ENCODE measurements at regions not wholly inside any gene's neighbourhood (a gene's known extent, or its start where the extent isn't known, plus 50 kb on each side); places are given as distances from the start of the nearest gene placed in this dataset.
"Not testable (repeated sequence)": the region's sequence is repeated elsewhere in the genome, so short reads cannot be mapped to it uniquely, and the experiment has no call there.

GRCh38 chr2:150207979-150208378 lies 279.5 kb downstream of the RND3 start:
- no peak for DNase-seq

- DNase-seq, result no peak
Measured at GRCh38 chr2:150204451-150204850, 283.0 kb downstream of the RND3 start.

GRCh38 chr2:150194816-150195215 lies 292.7 kb downstream of the RND3 start:
- DNase-seq, result not testable (repeated sequence)

- no peak for DNase-seq
Measured at GRCh38 chr2:150192701-150193100, 294.8 kb downstream of the RND3 start.

GRCh38 chr2:150191349-150191748 lies 296.1 kb downstream of the RND3 start:
- no peak for DNase-seq

- no peak for DNase-seq
Measured at GRCh38 chr2:150190546-150190945, 296.9 kb downstream of the RND3 start.

- DNase-seq, result no peak
Measured at GRCh38 chr2:150188800-150189199, 298.7 kb downstream of the RND3 start.

GRCh38 chr2:150188177-150188576 lies 299.3 kb downstream of the RND3 start:
- DNase-seq, result no peak

GRCh38 chr2:150182566-150183235 lies 304.8 kb downstream of the RND3 start:
- DNase-seq, result no peak

- no peak for DNase-seq
Measured at GRCh38 chr2:150178591-150178990, 308.9 kb downstream of the RND3 start.

GRCh38 chr2:150174971-150175421 lies 312.5 kb downstream of the RND3 start:
- DNase-seq, result no peak

- no peak for DNase-seq
Measured at GRCh38 chr2:150174056-150174805, 313.2 kb downstream of the RND3 start.

GRCh38 chr2:150171065-150171548 lies 316.4 kb downstream of the RND3 start:
- DNase-seq, result no peak

- DNase-seq, result no peak
Measured at GRCh38 chr2:150169237-150169629, 318.2 kb downstream of the RND3 start.

- no peak for DNase-seq
Measured at GRCh38 chr2:150168595-150169236, 318.8 kb downstream of the RND3 start.

- no peak for DNase-seq
Measured at GRCh38 chr2:150167711-150168110, 319.8 kb downstream of the RND3 start.

GRCh38 chr2:150166313-150167051 lies 321.0 kb downstream of the RND3 start:
- DNase-seq, result no peak

- no peak for DNase-seq
Measured at GRCh38 chr2:150165988-150166312, 321.5 kb downstream of the RND3 start.

- no peak for DNase-seq
Measured at GRCh38 chr2:150165442-150165841, 322.0 kb downstream of the RND3 start.

- DNase-seq, result no peak
Measured at GRCh38 chr2:150162241-150162942, 325.1 kb downstream of the RND3 start.

- no peak for DNase-seq
Measured at GRCh38 chr2:150160058-150160457, 327.4 kb downstream of the RND3 start.

GRCh38 chr2:150159300-150159699 lies 328.2 kb downstream of the RND3 start:
- DNase-seq, result no peak
